Adrenal gland (tissue), 9 donors: ENCODE measurements at regions not wholly inside any gene's neighbourhood (a gene's known extent, or its start where the extent isn't known, plus 50 kb on each side); places are given as distances from the start of the nearest gene placed in this dataset.
A peak's percentile ranks its signal among the peaks of the same experiment; 100 is the strongest.

Experiments used
- DNase-seq, 7 donors: peaks; one replicate each; pipeline ENCODE4 v3.0.0-alpha.2; 2019 to 2020
- H3K27ac ChIP-seq, 5 donors: fragments of 200-600 bp; sonication (generic) in 4 of 5; 1 replicate in 3 of 5; 2 replicates in 2 of 5; pipeline versions ENCODE4 v1.5.1 to v1.8.0; 2016 to 2020; ENCODE audit warnings: mild to moderate bottlenecking in 1 of 5
- H3K27me3 ChIP-seq: fragments of 200-600 bp; 2 replicates; pipeline ENCODE4 v1.8.0; 2021
- H3K36me3 ChIP-seq, 2 donors: fragments of 200-600 bp; replicated peaks in 1 of 2; 1 replicate in 1 of 2; 2 replicates in 1 of 2; pipeline versions ENCODE4 v1.5.1 to v1.8.0; 2018 to 2022
- H3K4me1 ChIP-seq, 2 donors: fragments of 200-600 bp; replicated peaks in 1 of 2; 1 replicate in 1 of 2; 2 replicates in 1 of 2; pipeline versions ENCODE4 v1.5.1 to v1.8.0; 2018 to 2021
- H3K4me3 ChIP-seq, 4 donors: fragments of 200-600 bp; sonication (generic) in 3 of 4; one replicate each; pipeline ENCODE4 v1.5.1; 2016 to 2018
- H3K9me3 ChIP-seq, 3 donors: fragments of 200-600 bp; sonication (generic) in 1 of 3; replicated peaks in 1 of 3; 1 replicate in 2 of 3; 2 replicates in 1 of 3; pipeline versions ENCODE4 v1.5.1 to v1.8.0; 2016 to 2021
- CTCF ChIP-seq, 6 experiments: fragments of 450-650 bp in 4 of 6; fragments of 200-600 bp in 2 of 6; sonication (generic) in 1 of 6; IDR thresholded peaks; 1 replicate in 5 of 6; 2 replicates in 1 of 6; pipeline versions ENCODE4 v1.5.1 to v1.8.0; 2016 to 2021; ENCODE audit warnings: antibody characterized with exemption in 6 of 6, mild to moderate bottlenecking in 2 of 6, moderate library complexity in 1 of 6
- POLR2A ChIP-seq, 2 donors: fragments of 450-650 bp; IDR thresholded peaks; one replicate each; pipeline ENCODE4 v1.6.1; 2017; ENCODE audit warnings: antibody characterized with exemption in 2 of 2, mild to moderate bottlenecking in 2 of 2, moderate library complexity in 1 of 2
- WGBS, 4 donors: extraction: QIAGEN DNeasy Blood & Tissue Kit in 2 of 4; methylation state at CpG; one replicate each; pipeline versions ENCODE4 v1.1.5 to v1.1.7; 2013 to 2017; 5-methylcytosine and 5-hydroxymethylcytosine counted together
- intact Hi-C, 2 donors: fragments of 100-400 bp; cut with DNase I; formaldehyde crosslinking; loops; one replicate each; pipeline versions ENCODE4 v1.14.1 to v1.15.0; 2022 to 2023
- donor health status: healthy with polysubstance abuse.
- donor health status: Bipolar disorder and iron deficiency.
- donor health status: DM: yes; HTN: yes; CAD: no.
- donor health status: DM: no; HTN: no; CAD: no.
- donor health status: DM: no; HTN: no; CAD: no.

- intact Hi-C loops = no loop called here
- WGBS, 4 donors = 57 to 75% (median 74%) methylated on average over 4 of the region's 4 CpGs
- DNase-seq = no peak
- Histone ChIP-seq H3K9me3 (no peaks in the 10 kb centered on the region), H3K27me3 (no peaks in the 10 kb centered on the region), H3K4me1 (no peaks in the 10 kb centered on the region), H3K4me3 (no peak overlapping the region), H3K27ac (no peak overlapping the region), H3K36me3 (no peaks in the 10 kb centered on the region)
- TF ChIP-seq CTCF (IDR thresholded peaks at IDR 0.05) (no peak), POLR2A (IDR thresholded peaks at IDR 0.05) (no peak)
Observed at GRCh38 chr6:25100288-25100687, 164.5 kb upstream of the RIPOR2 start.

- no peaks in the 10 kb centered on the region for H3K9me3 ChIP-seq
- WGBS, 4 donors = 68 to 87% (median 82%) methylated on average over 3 of the region's 3 CpGs
- H3K4me3 ChIP-seq = no peak overlapping the region
- no peak overlapping the region for H3K27ac ChIP-seq
- TF ChIP-seq CTCF (IDR thresholded peaks at IDR 0.05) (no peak), POLR2A (IDR thresholded peaks at IDR 0.05) (no peak)
- no peaks in the 10 kb centered on the region for H3K4me1 ChIP-seq
- no peak for DNase-seq
- no peaks in the 10 kb centered on the region for H3K27me3 ChIP-seq
- peaks cover 0 to 21% of the 10 kb centered on the region in 2 donors for H3K36me3 ChIP-seq
- intact Hi-C loops = no loop called here
Observed at GRCh38 chr6:25103603-25104002, 167.8 kb upstream of the RIPOR2 start.

- peak overlapping the region in 1 of 5 donors; percentile 38 for H3K27ac ChIP-seq
- intact Hi-C loops = no loop called here
- 70 to 74% (median 72%) methylated on average over 7 of the region's 7 CpGs for WGBS, 4 donors
Observed at GRCh38 chr6:25105070-25105925, 169.5 kb upstream of the RIPOR2 start.

GRCh38 chr6:25107218-25107617 is 171.5 kb upstream of the RIPOR2 start:
- H3K4me3 ChIP-seq = no peak overlapping the region
- intact Hi-C loops = no loop called here
- no peaks in the 10 kb centered on the region for H3K27me3 ChIP-seq
- WGBS, 4 donors = 69 to 92% (median 90%) methylated on average over 2 of the region's 2 CpGs
- DNase-seq = no peak
- H3K4me1 ChIP-seq = no peaks in the 10 kb centered on the region
- TF ChIP-seq POLR2A (IDR thresholded peaks at IDR 0.05) = no peak
- TF ChIP-seq CTCF (IDR thresholded peaks at IDR 0.05) = no peak
- no peak overlapping the region for H3K27ac ChIP-seq
- peaks cover 0 to 26% of the 10 kb centered on the region in 2 donors for H3K36me3 ChIP-seq
- H3K9me3 ChIP-seq = no peaks in the 10 kb centered on the region

More at GRCh38 chr6:25105070-25105925, 169.5 kb upstream of the RIPOR2 start:
- Histone ChIP-seq H3K27me3 (no peaks in the 10 kb centered on the region), H3K9me3 (no peaks in the 10 kb centered on the region), H3K36me3 (peaks cover 0 to 23% of the 10 kb centered on the region in 2 donors), H3K4me1 (no peaks in the 10 kb centered on the region), H3K4me3 (no peak overlapping the region)
- TF ChIP-seq CTCF (IDR thresholded peaks at IDR 0.05) = no peak
- TF ChIP-seq POLR2A (IDR thresholded peaks at IDR 0.05) = no peak
- DNase-seq = no peak
